GM04504 (cell line): ENCODE measurements at regions not wholly inside any gene's neighbourhood (a gene's known extent, or its start where the extent isn't known, plus 50 kb on each side); places are given as distances from the start of the nearest gene placed in this dataset.

ENCODE experiments used
- DNase-seq: peaks from one replicate; pipeline ENCODE4 v3.0.0-alpha.2; 2012; ENCODE audit warnings: low read depth

DNA sequence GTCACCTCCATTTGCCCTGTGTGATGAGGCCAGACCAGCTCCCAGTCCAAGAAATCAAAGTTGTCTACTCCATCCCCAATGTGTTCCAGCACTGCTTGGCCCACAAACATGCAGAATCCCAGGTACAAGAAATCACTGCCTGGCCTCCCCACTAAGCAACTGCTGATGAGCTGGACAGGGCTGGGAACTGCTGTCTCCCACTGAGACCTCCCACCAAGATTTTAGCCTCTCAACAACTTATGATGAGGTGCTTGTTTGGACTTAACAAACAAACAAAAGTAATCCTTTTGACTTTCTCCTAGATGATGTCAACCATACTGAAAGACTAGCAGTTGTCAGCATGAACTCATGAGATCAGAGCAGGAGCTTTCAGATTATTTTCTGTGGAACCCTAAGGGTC, 260.1 kb upstream of the UBE2E2 start:
- no peak for DNase-seq

DNA sequence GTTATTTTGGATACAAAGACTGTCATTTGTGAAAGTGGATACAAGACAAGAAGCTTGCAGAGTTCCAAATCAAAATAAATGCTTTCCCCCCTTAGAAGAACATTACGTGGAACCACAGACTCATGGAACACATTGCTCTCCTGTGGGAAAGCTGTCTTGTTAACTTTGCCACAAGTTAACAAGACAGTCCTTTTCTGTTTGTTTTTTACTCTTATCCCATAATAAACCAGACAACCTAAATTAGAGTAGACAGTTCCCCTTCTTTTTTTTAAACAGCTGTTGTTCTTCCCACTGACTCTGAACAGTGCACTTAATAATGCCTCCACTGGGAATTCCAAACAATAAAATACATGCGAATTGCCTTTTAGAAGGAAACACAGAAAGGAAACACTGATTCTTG, 255.3 kb upstream of the UBE2E2 start:
- DNase-seq, result no peak

DNA sequence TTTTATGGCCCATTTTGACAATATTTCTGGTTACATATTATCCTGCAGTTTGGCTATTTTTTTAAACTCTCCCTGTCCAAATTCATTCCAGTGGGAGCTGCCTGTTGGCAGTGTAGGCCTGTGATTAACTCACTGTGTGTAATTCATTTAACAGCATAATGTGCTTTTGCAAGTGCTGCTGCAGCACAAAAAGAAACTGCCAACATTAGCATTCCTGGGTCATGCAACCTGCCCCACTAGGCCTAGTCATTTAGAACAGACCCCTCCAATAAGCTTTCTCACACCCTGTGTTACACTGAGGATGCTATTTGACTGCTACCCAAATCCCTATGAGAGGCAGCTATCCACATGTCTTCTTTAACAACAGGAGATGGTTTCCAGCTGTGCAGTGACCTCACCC, 251.2 kb upstream of the UBE2E2 start:
- DNase-seq, result no peak

DNA sequence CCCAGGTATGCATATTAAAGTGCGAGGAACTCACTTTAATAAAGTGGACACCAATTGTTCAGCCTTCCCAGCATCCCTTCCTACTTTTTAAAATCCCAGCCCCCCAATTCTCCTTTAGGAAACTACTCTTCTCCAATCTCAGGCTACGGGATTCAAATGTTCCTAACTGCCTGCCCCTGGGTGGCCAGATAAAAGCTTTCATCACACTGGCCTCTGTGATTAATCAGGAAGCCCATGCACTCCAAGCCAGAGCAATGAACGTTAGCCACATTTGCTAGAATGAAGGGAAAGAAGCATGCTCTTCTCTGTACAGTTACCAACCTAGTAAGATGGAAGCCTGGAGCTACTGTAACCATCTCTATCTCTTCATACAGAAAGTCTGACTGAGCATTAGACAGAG, 250.3 kb upstream of the UBE2E2 start:
- DNase-seq, result no peak

DNA sequence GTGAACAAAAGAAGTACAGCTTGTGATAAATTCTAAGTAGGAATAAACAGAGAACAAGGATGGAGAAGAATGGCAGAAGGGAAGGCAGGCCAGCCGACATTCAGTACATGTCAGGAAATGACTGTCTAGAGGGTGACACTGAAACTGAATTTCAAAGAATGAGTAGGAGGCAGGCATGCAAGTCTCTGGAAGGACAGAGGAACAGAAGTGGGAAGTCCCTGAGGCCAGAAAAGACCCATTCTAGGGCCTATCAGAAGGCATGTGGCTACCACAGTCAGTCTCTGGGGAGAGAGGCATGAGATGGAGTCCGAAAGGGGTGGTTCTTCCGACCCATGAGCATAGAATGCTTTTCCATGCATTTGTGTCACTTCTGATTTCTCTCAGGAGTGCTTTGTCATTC, 243.5 kb upstream of the UBE2E2 start:
- DNase-seq, result no peak

GRCh38 chr3:22960105-22960984, 242.8 kb upstream of the UBE2E2 start:
- DNase-seq, result peak; percentile 7

GRCh38 chr3:22962244-22962643, 240.9 kb upstream of the UBE2E2 start:
- DNase-seq, result no peak

DNA sequence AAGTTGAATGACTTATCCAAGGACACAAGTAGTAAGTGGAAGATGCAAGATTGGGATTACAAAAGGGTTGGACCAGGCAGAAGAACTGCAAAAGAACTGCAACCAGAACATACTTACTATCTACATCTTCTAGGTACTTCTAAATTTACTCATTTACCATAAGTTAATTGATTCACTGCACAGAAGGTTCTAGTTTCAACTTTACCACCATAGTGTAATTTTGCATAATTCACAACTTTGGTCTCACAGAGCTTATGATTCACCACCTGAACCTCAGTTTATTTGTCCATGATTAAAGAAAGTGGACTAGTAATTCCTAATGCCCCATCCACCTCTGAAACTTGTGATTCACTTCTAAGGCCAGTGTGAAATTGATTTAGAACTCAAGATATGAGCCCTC, 236.8 kb upstream of the UBE2E2 start:
- no peak for DNase-seq

- DNase-seq, result no peak
These were observed 233.9 kb upstream of the UBE2E2 start for GRCh38 chr3:22969276-22969675.

- DNase-seq, result no peak
These were observed 231.6 kb upstream of the UBE2E2 start for GRCh38 chr3:22971497-22971896.

DNA sequence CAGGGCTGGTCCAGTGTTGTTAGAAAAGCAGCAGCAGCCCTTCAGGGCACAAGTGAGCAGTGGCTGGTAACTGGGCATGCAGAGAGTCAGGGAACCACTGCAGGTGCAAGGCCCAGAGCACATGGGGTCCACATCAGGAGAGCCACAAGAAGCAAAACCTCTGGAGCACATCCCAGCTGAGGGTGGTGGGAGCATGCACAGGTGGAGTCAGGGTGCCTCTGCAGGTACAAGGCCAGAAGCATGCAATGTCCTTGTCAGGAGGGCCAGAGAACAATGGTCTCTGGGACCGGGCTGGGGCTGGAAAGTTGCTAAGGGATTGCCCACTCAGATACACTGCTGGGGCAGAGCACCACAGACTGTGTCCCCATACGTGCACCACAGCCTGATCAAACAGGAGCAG, 226.1 kb upstream of the UBE2E2 start:
- DNase-seq, result no peak

GRCh38 chr3:22977650-22978289, 225.4 kb upstream of the UBE2E2 start:
- DNase-seq, result no peak

DNA sequence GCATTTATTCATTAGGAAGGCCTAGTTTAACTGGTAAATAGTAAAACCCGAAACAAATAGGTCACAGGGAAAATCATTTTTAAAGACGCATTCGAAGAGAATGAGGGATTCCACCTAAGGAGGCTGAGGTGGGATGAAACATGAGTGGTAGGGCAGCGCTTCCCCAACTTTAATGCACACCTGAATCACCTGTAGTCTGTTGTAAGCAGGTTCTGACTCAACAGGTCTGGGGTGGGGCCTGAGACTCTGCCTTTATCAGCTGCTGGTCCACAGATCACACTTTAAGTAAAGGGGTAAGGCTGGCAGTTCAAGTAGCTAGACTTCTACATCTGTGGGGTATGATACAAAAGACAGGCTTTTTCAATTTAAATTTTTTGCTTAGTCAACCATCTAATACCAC, 223.5 kb upstream of the UBE2E2 start:
- DNase-seq, result no peak

- no peak for DNase-seq
These were observed 222.8 kb upstream of the UBE2E2 start for GRCh38 chr3:22980346-22980745.

GRCh38 chr3:22981166-22981565, 222.0 kb upstream of the UBE2E2 start:
- DNase-seq, result no peak

DNA sequence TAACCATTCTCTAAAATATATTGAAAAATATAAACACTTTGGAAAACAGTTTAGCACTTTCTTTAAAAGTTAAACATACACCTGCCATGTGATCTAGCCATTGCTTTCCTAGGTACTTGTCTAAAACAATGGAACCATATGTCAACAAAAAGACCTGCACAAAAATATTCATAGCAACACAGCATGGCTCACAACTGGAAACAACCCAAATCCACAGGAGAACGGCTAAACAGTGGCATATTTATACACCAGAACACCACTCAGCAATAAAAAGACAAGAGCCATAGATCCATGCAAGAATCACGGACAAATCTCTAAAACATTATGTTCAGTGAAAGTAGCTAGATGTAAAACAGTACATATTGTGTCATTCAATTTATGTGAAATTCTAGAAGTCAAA, 221.3 kb upstream of the UBE2E2 start:
- DNase-seq, result no peak

DNA sequence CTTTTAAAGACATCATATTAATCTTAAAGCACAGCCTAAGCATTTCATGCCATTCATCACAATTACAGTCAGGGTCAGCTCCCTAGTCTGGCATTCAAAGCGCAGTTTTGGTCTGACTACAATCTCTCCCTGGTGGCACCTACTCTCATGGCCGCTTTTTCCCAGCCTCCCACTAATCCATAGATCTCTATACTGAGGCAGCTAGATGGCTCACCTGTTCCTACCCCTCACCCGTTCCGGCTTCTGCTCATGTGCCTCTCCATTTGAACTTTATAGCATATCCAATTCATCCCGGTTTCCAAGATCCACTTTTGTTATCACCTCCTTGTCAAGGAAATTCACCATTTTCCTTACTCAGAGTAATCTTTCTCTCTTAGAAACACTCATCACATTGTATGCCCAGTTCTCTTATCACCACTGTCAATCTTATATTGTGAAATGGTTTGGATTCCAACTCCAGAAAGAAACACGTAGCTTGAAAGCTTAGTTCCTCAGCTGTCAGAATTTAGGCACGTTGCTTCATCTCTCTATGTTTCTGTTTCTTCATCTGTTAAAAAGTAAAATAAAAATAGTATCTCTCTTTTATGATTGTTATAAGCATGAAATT, 220.0 kb upstream of the UBE2E2 start:
- no peak for DNase-seq

DNA sequence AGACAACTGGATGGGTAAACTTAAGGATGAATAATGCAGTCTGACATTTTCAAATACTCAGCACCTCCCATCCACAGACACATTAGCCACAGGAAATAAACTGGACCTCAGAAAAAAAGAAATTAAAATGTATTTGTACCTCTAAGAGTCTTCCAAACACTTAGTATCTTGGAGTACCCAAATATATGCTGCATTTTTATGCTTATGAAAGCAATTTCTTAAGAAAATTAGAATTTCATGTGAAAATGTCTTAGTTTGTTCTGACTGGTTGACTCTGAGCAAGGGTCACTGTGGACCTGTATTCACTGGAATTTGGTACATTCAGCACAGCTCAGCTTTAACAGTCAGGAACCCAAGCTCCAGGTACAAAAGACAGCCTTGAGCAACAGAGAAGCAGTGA, 216.2 kb upstream of the UBE2E2 start:
- no peak for DNase-seq

DNA sequence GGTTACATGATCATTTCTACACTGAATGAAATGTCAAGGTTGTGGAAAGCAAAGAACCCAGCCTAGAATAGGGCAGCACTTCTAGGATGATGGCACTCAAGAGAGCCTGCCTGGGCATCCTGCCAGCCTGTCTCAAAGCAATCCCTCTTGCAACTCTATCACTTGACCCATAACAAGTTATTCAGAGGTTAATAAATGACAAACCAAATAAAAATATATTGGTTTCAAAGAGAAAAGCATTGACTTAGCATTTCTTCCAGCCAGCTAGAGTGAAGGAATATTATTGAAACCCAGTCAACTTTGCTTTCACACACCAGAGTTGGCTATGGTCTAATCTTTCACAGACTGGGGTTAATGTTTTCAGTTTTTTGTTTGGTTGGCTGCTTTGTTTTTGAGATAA, 214.6 kb upstream of the UBE2E2 start:
- no peak for DNase-seq

GRCh38 chr3:22989716-22990115, 213.4 kb upstream of the UBE2E2 start:
- DNase-seq, result no peak

DNA sequence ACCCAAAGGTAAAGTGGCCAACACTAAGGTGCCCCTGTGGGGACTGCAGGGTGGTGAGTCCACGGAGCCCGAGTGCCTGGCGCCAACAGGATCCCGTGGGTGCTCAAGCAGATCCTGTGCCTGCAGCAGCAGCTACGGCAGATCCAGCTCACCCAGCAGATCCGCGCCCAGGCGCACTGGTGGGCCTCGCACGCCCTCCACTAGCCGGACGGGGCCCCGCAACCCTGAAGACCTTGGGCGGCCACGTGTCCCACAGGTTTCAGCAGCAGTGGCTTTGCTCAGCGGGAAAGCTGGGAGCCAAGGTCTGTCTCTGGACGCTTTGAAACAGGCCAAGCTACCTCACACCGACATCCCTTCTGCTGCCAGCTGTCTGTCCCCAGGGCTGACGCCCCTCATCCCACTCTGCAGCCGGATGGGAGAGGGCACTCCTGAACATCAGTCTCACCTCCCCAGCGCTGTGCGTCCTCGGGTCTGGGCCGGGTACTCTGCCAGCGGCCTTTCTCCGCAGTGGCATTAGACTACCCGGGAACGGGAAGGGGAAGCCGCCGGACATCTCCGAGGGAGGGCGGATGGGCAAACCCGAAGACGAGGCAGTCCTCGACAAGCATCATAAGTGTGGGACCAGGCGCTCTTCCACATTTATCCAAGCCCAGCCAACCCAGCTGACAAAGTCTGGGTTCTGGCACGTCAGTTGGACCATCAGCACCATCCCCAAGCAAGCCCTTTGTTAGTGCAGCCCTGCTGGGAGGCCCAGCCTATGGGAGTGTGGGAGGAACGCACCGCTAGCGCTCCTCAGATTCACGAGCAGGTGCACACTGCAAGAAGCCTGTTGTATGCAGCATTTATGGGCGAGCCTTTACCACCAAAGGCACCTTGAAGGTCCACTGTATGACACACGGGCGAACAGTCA, 212.6 kb upstream of the UBE2E2 start:
- DNase-seq, result no peak

- no peak for DNase-seq
These were observed 208.3 kb upstream of the UBE2E2 start for GRCh38 chr3:22994781-22995180.
